GM23248 (cell line): ENCODE measurements at regions not wholly inside any gene's neighbourhood (a gene's known extent, or its start where the extent isn't known, plus 50 kb on each side); places are given as distances from the start of the nearest gene placed in this dataset.

ENCODE experiments used
- EZH2 ChIP-seq: fragments of 200-600 bp; sonication (generic); IDR thresholded peaks from 2 replicates; pipeline ENCODE4 v1.6.1; 2018; ENCODE audit warnings: antibody characterized with exemption, mild to moderate bottlenecking; ENCODE audit not compliant: insufficient read depth, poor library complexity, severe bottlenecking
- EZH2phosphoT487 ChIP-seq: fragments of 200-600 bp; sonication (generic); IDR thresholded peaks from 2 replicates; pipeline ENCODE4 v1.6.1; 2018; ENCODE audit warnings: antibody characterized with exemption, moderate library complexity, mild to moderate bottlenecking, low read depth; ENCODE audit not compliant: insufficient read depth

GRCh38 chr3:148191966-148192365 is 505.7 kb upstream of the AGTR1 start:
- TF ChIP-seq EZH2phosphoT487 (no peak), EZH2 (no peak)
